ENCODE measurements at regions not wholly inside any gene's neighbourhood (a gene's known extent, or its start where the extent isn't known, plus 50 kb on each side); places are given as distances from the start of the nearest gene placed in this dataset.

- TF ChIP-seq CTCF (IDR thresholded peaks at IDR 0.05; ENCODE audit: insufficient read depth, low read depth, low read length) (no peak), EZH2 (IDR thresholded peaks at IDR 0.05; ENCODE audit: insufficient read depth, low read length) (no peak)
These were observed 2770.4 kb upstream of the PCDH20 start for GRCh38 chr13:64186071-64186470.

Measured in astrocyte (in vitro differentiated cells and primary cell).